NCI-H226 (cell line): ENCODE measurements at regions not wholly inside any gene's neighbourhood (a gene's known extent, or its start where the extent isn't known, plus 50 kb on each side); places are given as distances from the start of the nearest gene placed in this dataset.
A peak's percentile ranks its signal among the peaks of the same experiment; 100 is the strongest.

Experiments used
- DNase-seq: peaks from one replicate; pipeline ENCODE4 v3.0.0-alpha.2; 2015

DNA sequence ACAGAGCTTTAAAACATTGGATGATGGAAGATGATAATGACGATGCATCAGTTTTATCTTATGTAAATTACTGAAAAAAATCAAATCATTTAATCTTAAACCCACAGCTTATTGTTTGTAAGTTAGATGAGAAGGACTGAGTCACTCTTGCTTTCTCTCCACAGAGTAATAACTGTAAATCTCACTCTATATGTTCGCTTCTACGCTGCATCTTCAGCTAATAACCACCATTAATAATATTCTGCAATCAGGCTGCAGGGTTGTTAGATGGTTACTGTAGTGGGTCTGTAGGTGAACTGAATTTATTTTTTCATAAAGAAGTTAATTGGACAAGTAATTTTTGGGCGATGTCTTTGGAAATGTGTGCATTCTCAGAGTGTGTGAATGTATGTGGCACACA lies 260.0 kb downstream of the FAT3 start:
- no peak for DNase-seq

DNA sequence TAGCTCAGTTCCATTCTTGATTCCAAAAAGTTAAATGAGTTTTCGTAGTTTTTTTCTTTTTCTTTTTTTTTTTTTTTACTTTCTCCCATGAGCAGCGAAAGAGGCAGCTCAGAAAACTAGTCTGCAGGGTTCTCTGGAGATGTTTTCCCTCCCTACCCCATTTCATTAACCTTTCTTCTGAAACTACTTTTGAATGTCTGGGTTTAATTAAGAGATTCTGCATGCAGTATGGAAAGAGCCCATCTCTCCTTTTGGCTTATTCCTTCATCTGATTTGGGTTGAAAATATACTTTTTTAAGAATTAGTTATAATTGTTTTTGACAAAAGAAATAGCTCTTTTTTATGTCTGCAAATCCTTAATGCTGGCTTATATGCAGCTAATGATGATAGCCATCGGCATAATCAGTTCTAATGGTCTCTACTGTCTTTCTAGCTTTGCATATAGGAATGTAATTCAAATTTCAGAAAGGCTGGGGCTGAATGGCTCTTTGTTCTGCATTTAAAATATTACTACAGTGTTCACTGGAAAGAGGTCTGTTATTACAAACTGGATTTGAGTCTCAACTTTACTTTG lies 265.3 kb downstream of the FAT3 start:
- no peak for DNase-seq

DNA sequence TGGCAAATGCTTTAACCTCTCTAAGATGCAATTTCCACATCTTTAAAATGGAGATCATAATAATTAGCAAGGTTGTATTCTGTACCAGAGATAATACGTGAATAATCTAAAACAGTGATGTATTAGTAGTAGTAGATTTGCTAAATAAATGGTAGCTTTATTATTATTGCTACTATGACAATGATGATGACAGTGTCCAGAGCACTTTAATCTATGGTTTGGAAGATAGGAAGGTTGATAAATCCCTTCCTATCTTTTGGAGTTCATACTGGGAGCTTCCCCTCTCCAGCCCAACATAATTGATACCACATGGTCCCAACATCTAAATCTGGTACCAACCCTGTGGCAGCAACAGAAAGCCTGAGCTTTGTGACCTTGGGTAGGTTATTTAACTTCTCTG lies 267.8 kb downstream of the FAT3 start:
- no peak for DNase-seq

DNA sequence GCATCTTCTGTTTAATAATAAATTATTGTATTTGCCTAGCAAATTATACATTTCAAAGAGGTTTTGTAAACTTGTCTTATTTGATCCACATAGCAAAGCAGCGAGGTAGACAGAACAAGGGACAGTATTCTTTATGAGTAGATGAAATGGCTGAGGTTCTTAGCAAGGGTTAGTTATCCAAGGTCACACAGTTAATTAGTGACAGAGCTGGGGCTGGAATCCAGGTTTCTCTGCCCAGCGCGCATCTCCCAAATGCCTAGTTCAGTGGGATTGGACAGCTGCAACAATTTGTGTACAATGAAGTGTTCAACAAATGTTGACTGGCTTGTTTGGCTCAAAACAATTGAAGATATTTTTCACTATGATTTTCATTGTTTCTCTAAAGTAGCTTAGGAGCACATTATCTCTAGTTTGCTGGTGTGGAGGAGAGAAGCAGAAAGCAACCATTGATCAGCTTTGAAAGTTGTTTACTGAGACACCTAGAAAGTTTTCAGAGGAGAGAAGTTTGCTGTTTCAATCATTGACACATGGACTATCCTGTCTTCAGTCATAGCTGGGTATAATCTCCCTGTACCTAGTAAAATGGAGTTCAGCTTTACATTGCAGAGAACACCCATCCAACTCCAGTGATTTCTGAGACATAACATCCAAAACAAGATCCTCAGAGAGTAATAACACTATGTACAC lies 270.6 kb downstream of the FAT3 start:
- DNase-seq: no peak

DNA sequence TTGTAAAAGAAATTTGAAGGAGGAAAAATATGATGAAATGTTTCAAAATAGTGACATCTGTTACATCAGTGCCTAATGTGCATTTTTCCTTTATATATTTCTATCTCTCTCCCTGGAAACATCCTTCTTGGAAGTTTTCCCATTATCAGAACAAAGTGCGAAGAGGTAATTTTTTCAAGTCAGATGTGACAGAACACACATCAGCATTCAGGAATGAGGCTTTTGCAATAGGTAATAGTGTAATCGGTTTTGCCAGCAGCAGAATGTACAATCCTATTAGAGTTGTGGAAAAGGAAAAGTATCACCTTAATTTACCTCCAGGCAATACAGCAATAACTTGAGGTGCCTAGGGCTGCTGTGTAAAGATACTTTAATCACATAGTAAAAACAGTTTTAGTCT lies 275.8 kb downstream of the FAT3 start:
- DNase-seq: peak; percentile 56

DNA sequence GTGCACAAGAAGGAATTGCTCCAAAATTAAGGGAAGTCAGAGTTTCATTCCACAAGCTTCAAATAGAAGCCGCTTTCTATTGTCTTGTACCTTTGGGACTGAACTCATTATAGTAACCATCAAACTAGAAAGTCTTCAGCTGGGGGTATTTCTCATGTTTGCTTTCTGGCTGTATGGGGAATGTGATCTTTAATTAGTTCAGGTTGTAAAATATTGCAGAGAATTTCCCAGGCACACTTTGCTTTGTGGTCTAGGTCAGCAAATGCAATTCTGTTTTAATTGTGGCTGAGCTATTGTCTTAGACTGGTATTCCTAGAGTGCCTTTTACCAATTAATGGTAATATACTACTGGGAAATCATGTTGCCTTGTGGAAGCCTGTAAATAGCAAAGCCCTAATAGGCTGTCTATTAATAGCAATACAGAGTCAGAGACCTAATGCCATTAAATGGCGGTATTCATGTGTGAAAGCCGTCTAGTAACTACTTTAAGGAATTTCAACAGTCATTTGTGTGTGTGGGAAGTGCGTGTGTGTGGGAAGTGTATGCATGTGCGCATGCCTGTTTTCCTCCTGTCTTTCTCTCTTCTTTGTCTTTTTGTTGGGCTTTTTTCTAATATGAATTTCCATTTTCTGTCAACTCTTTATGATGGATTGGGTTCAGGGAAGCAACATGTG lies 276.6 kb downstream of the FAT3 start:
- DNase-seq: no peak

DNA sequence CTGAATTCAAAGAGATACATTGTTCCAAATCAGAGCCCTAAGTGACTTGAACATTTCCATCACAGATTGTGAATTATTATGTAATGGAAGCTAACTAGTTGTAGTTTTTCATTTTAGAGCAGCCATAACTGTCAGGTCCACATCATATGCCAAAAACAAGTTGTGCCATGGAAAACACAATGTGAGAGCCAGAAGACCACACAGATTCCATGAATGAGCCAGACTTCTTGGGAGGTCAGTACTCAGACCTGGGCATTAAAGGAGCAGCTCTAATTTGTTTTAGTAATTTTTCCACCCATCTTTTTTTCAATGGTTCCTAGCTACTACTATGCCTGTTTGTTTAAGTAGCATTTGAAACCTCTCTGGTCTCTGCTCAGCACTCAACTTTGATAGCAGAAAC lies 279.4 kb downstream of the FAT3 start:
- no peak for DNase-seq

DNA sequence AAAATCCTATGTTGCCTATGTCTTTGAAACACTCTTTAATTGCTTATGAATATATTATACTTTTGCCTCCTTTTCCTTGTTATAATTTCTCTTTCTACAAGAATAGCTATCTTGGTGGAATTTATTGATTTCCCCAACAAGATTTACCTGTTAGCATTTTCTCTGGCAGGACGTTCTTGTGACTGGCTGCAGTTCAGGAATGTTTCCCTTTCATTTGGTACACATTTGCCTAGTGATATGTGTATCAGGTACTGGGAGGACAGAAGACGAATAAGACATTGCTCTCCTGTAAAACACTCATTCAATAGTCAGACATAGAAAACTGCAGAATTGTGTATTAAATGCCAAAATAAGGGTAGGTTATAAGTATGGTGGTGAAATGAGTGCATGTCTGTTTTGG lies 279.9 kb downstream of the FAT3 start:
- no peak for DNase-seq

DNA sequence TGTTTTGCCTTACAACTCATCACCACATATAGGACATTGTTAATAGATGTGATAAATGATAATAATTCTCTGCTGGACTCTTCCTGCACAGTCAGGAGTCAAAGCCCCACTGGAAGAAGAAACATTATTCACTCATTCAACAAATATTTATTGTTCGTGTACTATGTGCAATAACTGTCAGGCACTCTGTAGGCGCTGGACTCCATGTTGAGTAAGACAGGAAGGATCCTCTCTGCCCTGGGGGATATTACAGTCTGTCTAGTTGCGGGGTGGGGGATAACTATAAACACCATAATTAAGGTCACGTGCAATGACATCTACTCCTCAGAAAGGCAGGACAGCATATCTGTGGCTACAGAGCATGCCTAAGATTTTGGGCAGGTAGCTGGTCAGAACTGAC lies 281.1 kb downstream of the FAT3 start:
- DNase-seq: no peak

DNA sequence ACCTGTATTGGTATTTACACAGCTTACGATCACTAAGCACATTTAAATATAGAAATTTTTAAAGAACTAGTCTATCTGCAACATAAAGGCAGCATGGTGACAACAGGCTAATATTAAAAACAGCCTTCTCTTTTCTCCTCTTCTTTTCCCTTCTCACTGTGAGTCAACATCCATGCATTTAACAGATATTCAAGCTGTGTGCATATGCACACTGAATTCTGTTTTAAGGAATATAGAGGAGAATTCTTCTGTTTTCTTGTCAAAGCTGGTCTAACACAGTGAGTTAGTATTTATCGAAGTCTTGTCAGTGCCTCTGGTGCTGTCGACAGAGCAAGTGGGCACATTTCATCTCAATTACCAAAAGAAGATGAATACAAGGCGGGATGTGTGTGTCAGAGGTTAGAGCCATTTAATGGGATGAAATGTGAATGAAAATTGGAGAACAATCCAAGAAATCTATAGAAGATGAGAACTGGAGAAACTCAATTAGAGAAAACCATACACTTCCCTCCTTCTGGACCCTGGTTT lies 282.3 kb downstream of the FAT3 start:
- no peak for DNase-seq

DNA sequence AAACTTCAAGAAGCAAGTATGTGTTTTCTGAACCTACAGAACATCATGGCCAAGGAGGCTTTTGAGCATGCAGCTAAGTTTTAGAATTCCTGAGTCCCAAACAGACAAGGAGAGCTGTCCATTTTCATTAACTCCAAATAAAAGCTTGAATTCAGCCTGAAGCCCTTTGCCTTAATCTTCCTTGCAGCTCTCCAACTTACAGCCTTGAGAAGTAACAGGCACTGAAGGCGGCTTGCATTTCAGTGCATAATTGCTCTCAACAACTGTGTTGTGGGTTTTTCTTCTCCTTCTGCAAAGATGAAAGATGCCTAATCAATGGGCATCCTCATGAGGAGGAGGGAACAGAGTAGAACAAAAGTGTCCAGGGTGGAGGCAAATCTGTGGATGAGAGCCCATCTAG lies 286.0 kb downstream of the FAT3 start:
- no peak for DNase-seq

DNA sequence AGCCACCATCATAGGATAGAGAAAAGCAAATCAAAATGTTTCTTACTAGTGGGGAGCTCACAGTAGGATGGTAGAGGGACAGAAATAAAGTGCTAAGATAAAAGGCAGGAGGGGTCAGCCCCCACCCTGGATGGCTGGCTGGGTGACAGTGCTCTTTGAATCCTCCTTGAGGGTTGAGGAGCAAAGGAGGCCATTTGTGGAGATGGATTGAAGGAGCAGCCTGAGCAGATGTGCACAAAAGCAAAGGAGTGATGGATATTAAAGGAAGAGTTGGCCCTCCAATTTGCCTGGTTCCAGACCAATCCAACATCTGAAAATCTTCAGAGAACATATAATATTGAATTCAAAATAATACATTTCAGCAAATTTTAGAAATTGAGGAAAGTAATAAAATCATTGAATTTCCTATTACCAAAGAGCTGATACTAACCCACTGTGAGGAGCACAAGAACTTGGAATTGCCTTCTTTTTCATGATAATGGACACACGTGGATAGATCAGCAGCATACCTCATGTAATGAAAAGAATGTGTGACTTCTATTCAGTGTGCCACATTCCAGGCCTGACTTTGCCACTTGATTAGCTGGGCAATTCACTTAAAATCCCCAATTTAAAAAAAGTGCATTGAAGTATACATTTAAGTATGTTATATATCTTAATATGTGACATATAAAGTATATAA lies 287.0 kb downstream of the FAT3 start:
- no peak for DNase-seq

DNA sequence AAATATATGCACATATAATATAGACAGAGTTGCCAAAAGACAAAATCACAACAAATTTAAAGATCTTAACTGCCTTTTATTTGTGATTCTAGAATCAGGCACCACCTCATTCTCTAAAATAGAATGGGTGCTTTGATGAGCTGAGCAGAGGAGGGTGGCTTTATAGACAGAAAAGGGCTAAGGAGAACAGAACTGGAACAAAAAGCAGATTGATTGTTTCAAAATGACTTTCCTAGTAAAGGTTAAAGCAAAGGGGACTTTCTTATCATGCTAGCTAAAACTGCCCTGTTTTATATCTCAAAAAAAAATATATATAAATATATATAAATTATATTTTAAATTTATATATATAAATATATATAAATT lies 287.6 kb downstream of the FAT3 start:
- DNase-seq: no peak

DNA sequence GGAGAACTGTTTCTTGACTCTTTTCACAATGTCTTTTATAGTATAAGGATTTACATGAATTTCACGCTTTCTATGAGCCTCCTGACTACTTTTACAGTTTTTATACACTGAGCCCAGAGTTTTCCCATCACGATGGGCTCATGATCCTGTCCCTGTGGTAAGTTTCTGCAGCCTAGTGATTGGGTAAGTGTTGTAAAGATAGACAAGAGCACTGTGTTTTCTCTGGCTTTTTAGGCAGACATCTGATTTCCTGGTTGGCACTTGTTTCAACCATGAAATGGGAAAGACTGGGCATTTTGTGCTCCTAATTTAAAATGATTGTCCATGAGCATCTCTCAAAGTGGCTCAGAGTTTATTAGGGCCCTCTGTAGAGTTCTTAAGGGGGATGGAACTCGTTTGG lies 299.0 kb downstream of the FAT3 start:
- DNase-seq: no peak

DNA sequence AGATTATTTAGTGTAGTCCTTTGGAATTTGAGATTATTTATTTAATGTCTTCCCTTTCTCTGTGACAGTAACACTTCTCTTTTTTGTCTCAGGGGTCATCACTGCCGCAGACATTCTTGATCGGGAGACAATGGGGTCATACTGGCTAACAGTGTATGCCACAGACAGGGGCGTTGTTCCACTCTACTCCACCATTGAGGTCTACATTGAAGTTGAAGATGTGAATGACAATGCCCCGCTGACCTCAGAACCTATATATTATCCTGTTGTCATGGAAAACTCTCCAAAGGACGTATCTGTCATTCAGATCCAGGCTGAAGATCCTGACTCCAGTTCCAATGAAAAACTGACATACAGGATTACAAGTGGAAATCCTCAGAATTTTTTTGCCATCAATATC lies 299.9 kb downstream of the FAT3 start:
- DNase-seq: no peak

DNA sequence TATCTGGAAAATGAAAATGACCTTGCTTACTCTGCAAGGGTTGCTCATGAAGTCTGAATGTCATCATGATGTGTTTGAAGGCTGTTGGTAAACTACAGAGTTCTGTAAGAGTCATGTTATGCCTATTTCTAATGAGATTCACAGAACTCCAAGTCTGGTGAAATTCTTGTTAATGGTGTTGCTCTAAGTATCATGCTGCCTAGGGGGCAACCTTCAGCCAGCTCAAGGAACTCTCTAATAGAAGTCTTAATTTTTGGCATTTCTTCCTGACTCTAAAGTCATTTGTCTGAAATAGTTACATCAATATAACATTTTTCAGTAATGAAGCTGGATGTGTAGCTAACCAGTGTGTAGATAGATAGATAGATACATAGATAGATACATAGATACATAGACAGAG lies 302.8 kb downstream of the FAT3 start:
- DNase-seq: no peak

DNA sequence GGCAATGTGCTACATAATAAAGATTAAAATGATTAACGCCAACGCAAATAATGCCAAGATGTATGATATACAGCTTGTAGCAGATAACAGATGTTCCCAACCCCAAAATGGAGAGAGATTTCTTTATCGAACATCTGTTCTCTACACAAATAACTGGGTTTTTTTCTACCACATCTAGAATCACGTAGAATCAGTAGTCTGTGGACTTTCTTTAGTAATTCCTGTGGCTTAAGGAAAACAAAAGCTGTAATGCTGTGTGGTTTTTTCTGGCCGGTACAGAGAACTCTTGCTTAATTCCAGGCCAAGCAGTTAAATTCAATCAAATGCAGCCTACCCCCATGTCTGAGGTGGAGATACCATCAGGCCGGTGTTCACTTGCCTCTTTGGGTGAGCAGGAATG lies 303.4 kb downstream of the FAT3 start:
- no peak for DNase-seq

DNA sequence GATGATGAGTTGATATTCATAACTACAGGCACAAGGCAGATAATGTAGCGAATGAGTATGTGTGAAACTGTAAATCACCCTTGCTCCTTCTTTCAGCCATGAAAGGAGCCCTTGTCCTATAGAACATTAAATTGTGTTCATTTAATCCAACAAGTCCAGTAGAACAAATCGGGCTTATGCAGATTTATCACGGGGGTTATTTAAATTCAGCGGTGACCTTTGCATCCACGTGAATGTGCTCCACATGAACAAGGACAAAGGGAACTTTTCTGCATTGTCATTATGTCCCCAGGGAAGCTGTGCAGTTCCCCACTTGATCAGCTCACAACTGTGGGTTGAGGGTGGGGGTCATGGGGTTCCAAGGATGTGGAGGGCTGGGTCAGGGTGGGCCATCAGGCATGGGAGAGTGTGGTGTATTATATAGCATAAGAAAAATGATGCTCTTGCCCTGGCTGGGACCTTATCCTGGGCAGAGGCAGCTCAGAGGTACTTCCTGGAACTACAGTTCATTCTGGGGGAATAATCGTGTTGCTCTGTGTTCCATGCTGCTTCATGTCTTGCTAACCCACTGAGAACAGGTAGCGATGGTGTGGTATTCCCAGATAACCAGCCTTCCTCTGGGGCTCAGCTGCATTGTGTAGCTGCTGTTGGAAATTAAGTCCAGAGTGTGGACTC lies 306.6 kb downstream of the FAT3 start:
- no peak for DNase-seq

DNA sequence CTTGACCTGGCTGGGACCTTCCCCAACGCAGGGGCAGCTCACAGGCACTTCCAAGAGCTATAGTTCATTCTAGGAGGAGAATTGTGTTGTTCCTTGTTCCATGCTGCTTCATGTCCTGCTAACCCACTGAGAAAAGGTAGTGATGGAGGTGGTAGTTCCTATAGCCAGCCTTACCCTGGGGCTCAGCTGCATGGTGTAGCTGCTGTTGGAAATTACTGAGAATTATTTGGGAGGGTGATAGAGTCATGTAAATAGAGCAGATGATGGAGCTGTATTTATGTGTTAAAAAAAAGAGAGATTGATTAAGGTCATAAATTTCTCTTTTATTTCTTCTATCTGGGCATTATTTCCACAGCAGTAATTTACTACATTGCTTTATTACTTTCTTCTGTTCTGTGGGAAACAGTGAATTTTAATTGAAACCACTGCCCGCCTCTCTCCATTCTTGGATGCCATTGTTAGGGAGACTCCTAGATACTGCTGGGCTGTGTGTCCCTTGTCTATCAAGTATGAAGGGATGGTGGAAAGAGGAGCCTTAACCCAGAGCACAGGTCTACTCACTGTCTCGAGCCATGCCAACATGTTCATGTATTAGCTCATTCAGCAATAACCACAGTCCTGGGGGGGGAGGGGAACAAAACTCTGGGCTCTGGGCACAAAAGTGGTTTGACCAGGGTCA lies 309.2 kb downstream of the FAT3 start:
- DNase-seq: no peak

DNA sequence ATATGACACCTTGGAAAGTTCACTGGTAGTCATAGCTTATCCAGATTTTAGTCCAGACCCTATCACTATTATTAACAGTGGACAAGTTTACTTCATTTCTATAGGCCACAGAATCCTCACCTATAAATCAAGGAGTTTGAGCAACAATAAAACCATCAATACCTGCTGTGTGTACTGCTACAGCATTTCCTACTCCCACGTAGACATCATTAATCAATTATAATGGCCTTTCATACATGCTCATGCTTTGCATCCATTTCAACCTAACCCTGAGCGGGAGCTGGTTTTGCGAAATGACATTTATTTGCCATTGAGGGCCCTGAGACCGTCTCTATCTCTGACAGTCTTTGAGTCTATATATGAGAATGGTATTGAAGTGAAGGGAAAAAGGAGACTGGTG lies 312.3 kb downstream of the FAT3 start:
- no peak for DNase-seq

DNA sequence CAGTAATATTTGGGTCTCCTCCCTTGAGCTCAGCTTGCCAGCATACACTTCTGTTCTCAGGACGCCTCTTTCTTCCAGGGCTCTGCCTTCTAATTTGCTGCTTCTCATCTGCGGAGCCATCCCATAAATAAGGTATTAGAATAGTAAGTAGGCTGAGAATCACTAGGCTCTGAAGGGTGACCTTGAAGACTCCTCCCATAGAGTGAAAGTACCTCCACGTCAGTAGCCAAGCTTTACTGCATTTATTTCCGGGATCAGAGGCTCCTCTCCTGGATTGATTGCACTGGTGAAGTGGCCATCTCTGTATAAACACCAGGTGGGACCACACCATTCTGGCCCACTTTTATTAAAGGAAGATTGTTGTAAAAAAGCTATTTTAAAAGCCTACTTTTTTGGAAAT lies 315.5 kb downstream of the FAT3 start:
- no peak for DNase-seq

DNA sequence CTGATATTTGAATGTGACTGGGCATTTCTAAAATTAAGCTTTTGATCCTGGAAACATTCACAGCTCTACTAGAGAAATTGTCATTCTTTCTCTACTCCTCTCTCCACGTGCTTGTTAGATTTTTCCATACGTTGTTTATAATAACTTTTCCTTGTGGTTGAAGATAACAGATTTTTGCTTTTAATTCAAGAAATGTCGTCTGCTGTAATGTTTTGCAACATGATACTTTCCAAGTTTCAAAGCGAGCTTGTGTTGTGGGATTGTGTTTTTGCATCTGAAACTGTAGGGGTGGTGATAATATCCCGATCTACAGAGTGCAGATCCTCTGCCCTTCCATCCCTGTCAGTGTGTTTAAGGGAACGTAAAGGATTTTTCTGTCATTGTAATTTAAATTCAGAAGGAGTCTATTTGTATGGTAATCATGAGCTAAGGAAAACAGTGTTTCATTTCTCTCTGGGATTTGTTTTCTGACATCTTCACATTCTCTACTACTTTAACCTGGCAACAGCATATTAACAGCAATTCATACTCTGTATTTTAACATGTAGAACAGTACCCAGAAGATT lies 321.4 kb downstream of the FAT3 start:
- no peak for DNase-seq
